Fibroblast of lung (primary cell): ENCODE measurements at regions not wholly inside any gene's neighbourhood (a gene's known extent, or its start where the extent isn't known, plus 50 kb on each side); places are given as distances from the start of the nearest gene placed in this dataset.

Experiments used
- CTCF ChIP-seq, 2 donors: IDR thresholded peaks in 1 of 2; conservative IDR thresholded peaks in 1 of 2; 1 replicate in 1 of 2; 2 replicates in 1 of 2; pipeline ENCODE4 v1.5.1; 2011 to 2012; ENCODE audit warnings: low read length in 2 of 2, control low read depth in 1 of 2, inconsistent platforms in 1 of 2, low read depth in 1 of 2, mild to moderate bottlenecking in 1 of 2
- EZH2 ChIP-seq: IDR thresholded peaks from 2 replicates; pipeline ENCODE4 v1.5.1; 2012; ENCODE audit warnings: low read length, control low read depth, mild to moderate bottlenecking; ENCODE audit errors: missing control alignments

GRCh38 chr18:46372670-46373069 is 268.5 kb downstream of the HAUS1 start:
- TF ChIP-seq CTCF (conservative IDR thresholded peaks at IDR 0.05 in 1 of 2, IDR thresholded peaks at IDR 0.05 in 1 of 2; ENCODE audit: low read depth in 1 of 2, low read length in 2 of 2): no peak
- TF ChIP-seq EZH2: no peak
